ENCODE measurements at regions not wholly inside any gene's neighbourhood (a gene's known extent, or its start where the extent isn't known, plus 50 kb on each side); places are given as distances from the start of the nearest gene placed in this dataset.
"Not testable (repeated sequence)": the region's sequence is repeated elsewhere in the genome, so short reads cannot be mapped to it uniquely, and the experiment has no call there.

DNA sequence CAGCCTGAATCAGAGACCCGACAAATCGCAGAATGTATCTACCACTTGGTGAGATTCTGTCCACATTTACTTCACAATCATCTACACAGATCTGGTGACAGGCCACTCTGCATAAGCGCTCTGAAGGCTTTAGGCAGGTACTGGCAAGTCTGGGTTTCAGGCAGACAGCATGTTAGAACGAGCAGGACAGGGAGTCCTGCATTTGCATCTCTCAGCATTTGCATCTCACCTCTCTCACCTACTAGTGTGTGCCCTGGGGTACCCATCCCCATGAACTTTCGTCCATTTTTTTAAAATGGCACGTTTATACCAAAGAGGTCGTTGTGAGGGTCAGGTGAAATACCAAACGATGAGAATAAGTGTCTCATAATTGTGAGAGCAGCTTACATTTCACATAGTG is 108.2 kb downstream of the SPATA31A1 start:
- peak; percentile 1 for DNase-seq (ENCODE audit: low spot score)

DNA sequence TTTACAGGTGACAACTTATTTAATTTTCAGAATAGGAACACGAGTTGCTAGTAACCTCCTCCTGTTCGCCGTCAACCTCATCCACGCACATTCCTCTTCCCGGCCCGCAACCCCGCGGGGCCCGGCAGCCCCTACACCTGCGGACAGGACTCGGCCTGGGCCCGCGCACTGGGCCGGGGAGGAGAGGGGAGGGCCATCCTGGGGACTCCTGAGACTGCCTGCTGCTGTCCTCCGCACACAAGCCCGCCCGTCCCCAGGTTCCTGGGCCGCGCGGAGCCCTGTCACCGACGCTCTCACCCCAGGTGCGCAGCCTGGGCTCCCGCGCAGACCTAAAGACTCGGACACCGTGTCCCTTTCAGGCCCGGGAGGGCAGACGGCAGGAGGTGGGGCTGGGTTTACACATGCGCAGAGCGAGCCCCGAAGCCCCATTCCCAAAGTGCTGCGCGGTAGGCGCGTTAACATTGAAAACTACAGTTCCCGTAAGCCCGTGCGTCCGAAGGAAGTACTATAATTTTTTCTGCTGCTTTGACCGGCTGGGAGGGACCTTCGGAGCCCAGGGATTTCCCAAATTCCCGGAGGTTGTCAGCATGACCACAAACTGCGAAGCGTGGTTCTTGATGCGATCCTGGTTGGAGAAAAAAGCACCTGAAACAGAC is 108.8 kb downstream of the SPATA31A1 start:
- DNase-seq (ENCODE audit: low spot score) = peak; percentile 89

DNA sequence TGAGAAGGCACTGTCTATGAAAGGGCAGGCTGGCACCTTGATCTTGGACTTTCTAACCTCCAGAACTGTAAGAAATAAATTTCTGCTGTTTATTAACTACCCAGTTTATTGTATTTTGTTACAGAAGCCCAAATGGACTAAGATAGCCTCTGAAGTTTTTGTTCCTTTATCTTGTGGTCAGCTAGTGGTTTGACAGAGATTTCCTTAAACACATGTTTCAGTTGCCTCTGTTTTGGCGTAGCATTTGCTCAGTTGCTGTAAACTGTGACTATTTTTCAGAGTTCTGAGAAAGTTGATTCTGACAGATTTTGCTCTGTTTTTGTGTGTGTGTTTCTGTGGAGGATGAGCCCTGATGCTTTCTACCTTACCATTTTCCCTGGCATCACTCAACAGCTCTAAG is 119.0 kb downstream of the SPATA31A1 start:
- DNase-seq (ENCODE audit: low spot score) = not testable (repeated sequence)

DNA sequence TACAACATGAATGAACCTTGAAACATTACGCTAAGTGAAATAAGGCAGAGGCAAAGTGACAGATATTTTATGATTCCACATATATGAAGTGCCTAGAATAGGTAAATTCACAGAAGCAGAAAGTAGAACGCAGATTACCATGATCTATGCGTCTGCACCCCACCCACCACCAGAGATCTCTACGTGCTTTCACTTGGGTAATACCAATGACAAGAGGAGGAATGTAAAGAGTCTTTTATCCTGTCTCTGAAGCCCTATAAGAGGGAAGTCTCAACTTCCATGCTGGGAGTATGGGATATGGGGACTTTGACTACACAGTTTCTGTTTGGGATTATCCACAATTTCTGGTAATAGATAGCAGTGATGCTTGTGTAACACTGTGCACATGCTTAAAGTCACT is 127.6 kb downstream of the SPATA31A1 start:
- DNase-seq (ENCODE audit: low spot score) = not testable (repeated sequence)

DNA sequence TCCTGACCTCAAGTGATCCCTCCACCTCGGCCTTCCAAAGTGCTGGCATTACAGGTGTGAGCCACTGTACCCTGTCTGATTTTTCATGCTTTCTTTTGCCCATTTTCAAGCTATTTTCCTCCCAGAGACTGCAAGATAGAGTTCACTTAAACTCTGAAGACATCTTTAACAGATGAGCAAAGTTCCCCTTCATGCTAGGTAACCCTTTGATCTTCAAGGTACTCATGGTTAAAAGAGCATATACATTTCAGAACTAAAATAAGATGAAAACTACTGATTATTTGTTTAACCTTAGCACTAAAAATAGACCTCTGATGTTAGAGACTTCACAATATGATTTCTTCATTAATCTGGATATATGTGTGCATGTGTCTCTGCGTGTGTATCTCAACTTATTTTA is 128.4 kb downstream of the SPATA31A1 start:
- not testable (repeated sequence) for DNase-seq (ENCODE audit: low spot score)

DNA sequence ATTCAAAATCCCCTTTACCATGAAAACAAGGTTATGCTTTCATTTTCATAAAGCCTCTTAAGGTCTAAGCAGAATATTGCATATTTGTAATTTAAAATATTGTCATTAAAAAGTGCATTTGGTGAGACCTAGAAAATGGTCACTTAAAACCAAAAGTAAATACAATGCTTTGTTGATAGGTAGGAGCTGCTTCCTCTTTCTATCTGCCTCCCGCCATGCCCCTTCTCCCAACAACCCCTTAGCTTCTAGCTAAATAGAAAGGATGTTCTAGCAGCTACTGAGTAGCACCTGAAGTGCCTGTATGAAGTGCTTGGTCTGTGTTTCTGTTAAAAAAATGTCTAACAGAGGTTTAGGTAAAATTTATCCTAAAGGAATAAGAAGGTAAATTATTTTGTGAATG is 128.8 kb downstream of the SPATA31A1 start:
- DNase-seq (ENCODE audit: low spot score) = not testable (repeated sequence)

DNA sequence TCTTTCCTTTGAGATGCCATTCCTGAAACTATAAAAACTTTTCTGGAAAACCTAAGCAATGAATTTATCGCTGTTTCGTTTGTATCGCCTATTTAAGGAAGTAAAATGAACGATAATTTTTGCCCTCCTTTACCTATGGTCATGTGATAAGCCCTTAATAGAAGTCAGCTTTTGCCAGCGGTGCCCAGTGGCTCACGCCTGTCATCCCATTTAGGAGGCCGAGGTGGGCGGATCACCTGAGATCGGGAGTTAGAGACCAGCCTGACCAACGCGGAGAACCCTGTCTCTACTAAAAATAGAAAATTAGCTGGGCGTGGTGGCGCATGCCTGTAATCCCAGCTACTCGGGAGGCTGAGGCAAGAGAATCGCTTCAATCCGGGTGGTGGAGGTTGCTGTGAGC is 132.0 kb downstream of the SPATA31A1 start:
- not testable (repeated sequence) for DNase-seq (ENCODE audit: low spot score)

DNA sequence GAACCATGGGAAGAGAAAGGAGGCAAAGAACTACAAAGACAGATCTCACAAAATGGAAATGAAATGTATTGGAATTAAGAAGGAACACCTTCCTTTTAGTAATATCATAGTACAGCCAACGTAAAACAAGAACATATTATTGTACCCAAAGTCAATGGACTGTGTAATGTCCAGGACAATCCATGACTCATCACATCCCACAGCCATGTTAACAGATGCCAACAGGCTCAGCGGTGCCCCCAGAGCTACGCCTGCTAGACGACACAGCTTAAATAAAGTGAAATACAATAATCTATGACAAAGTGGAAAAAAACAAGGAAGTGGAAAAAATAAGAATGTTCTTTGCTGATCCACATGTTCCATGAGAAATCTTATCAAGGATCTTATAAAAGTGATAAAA is 140.8 kb downstream of the SPATA31A1 start:
- DNase-seq (ENCODE audit: low spot score) = not testable (repeated sequence)

DNA sequence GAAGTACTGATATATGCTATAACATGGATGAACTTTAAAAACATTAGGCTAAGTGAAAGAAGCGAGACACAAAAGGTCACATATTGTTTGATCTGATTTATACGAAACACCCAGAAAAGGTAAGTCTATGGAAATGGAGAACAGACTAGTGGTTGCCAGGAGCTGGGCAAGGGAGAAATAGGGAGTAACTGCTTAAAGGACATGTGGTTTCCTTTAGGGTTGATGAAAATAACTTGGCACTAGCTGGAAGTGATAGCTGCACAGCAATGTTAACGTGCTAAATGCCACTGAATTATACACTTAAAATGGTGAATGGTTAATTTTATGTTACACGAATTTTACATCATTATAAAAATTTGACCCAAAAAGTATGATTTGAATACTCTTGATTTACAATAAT is 147.7 kb downstream of the SPATA31A1 start:
- DNase-seq (ENCODE audit: low spot score) = not testable (repeated sequence)

DNA sequence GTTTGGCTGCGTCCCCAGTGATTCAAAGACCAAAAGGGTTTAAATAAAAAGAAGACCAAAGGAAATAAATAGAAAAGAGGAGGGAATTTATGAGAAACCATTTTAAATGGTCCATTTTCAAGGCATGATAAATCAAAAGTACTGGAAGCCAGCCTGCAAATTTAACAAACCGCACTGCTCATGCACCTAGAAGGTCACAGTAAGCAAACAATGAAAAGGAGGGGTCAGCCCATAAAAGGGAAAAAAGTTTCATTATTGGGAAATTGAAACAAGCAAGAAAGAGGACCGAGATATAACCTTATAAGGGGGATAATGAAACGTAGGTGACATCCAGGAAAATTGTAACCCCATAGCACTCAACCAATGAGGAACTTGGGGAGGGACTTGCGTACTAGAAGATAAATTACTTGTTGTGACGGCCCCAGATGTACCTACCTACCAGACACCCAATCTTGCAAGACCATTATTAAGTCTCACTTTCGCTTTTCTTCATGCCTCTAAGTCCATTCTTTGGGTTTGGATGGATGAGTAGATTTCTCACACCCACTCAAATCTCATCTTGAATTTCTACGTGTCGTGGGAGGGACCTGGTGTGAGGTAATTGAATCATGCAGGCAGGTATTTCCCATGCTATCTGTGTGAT is 172.0 kb downstream of the SPATA31A1 start:
- not testable (repeated sequence) for DNase-seq (ENCODE audit: low spot score)

DNA sequence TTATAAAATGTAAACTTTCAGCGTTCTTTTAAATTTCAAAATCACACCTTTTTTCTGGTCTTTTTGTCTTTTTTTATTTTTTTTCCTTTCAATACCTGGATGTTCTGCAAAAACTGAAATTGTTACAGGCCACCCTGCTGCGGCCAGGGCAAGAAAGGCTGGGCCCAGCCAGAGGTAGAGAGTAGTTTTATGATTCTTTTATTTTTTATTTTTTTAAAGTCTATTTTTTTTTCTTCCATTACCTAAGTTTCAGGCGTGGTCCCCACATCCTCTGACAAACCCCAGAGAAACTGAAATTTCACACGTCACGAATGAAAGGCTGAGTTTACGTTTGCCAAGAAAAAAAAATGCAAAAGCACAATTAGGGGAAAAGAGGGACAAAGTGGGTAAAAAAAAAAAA is 177.1 kb downstream of the SPATA31A1 start:
- not testable (repeated sequence) for DNase-seq (ENCODE audit: low spot score)

DNA sequence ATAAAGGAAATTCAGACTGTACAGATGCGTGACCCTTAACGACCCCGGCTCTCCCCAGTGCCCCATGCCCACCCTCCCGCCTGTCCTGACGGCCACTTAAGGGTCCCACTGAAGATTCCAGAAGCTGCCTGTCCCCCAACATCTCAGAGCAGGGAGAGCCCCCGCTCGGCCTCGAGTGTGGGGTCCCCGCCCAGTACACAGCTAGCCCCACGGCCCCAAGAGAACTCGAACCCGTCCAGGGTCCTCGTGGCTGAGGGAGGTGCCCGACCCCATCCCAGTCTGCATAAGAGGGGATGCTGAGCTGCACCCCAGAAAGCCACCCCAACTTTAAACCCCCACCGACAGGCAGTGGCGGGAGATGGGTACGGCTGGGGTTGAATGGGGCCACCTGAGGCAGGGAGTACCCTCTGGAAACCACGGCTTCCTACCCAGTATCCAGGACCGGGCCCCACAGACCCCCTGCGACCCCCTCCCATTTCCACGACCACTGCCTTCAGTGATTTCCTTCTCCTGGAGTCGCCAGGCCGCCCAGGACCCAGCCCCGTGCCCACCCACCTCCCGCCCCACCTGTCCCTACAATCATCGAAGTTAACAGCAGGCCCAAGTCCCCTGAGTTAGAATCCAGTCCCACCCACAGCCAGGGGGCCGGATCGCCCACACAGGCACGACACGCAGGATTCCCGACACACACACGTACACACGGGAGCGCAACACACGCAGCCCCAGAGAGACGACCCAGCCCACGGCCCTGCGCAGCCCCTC is 177.7 kb downstream of the SPATA31A1 start:
- not testable (repeated sequence) for DNase-seq (ENCODE audit: low spot score)

DNA sequence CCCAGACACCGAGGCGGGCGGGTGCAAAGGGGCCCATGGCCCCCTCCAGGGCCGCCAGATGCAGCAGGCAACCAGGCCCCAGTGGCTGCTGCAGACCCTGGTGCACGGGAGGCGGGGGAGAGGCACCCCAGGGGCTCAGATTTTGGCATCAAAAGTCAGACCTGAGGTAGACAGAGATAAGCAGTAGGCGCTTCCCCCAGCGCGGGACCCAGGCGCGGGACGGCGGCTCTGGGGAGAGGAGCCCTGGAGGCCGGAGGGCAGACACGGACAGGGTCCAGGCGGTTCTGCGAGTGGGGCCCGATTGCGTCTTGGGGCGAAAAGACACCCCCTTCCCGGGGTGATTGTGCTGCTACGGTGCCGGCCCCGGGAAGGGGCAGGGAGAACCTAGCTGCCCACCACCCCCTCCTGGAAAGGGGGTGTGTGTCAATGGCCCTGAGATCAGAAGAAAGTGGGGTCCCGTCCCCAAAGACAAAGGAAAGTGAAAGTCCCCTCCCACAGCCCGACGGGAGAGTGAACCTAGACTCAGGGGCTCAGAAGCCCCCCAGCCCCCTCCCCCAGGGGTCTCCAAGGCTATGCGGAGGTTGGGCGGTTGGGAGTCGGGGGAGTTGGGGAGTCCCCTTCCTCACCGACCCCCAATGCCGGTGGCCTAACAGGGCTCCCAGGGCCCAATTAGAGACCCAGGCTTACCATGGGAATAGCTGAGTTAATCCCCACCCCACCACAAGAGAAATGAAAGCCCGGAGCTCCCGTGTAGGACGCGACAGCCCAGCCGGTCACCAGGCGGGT is 178.5 kb downstream of the SPATA31A1 start:
- not testable (repeated sequence) for DNase-seq (ENCODE audit: low spot score)

DNA sequence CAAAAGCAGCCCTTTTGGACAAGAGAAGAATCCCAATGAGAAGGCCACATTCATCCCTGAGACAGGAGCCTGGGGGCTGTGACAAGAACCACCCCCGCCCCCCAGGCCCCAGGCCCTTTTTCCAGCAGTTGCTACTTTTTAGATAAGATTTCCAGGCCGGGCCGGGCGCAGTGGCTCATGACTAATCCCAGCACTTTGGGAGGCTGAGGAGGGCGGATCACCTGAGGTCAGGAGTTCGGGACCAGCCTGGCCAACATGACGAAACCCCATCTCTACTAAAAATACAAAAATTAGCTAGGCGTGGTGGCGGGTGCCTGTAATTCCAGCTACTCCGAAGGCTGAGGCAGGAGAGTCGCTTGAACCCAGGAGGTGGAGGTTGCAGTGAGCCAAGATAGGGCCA is 179.4 kb downstream of the SPATA31A1 start:
- not testable (repeated sequence) for DNase-seq (ENCODE audit: low spot score)

DNA sequence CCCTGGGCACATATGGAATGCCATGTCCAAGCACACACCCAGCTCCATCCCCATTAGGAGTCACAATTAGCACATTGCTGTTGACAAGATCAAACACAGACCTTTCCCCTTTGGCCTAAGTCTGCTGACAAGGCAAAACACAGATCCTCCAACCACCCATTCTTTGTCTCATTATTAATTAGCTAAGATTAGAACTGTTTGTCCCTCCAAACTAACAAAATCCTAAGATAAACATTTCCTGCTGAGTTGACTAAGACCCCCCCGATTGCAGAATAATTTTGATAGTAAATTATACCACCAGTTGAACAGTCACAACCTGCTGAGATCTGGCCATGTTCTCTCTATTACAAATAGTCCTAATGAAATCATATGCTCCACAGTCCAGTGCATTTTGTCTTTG is 186.7 kb downstream of the SPATA31A1 start:
- not testable (repeated sequence) for DNase-seq (ENCODE audit: low spot score)

DNA sequence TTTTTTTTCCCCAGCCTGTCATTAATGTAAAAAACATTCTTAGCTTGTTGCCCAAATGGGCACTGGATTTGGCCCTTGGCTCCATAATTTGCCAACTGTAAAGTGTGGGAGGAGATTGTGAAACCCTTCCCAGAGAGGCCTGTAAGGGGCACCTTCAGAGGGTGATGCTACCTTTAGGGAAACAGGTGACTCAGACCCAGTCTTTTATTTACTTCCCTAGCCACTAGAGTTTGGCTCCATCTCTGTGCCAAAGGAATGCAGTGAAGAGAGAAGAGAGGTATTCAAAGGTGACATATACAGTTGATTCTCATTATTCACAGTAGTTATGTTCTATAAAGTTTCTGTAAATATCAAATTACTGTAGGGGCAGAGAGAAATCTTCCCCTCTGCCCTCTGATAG is 189.6 kb downstream of the SPATA31A1 start:
- not testable (repeated sequence) for DNase-seq (ENCODE audit: low spot score)

DNA sequence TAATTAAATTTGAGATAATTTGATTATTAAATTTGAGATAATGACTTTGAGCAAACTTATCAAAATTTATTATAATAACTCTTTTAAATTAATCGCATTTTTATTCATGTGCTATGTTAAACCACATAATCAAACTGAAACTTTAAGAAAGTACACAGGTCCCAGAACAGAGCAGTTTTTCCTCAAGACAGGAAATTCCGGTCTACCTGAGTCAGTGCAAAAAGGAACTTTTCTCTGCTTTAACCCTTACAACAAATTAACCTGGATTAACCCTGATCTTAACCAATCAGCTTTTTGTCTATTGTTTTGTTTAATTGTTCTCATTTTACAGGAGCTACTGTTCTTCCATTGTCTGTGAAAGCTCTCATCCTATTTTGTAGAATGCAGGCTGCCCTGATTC is 195.1 kb downstream of the SPATA31A1 start:
- not testable (repeated sequence) for DNase-seq (ENCODE audit: low spot score)

DNA sequence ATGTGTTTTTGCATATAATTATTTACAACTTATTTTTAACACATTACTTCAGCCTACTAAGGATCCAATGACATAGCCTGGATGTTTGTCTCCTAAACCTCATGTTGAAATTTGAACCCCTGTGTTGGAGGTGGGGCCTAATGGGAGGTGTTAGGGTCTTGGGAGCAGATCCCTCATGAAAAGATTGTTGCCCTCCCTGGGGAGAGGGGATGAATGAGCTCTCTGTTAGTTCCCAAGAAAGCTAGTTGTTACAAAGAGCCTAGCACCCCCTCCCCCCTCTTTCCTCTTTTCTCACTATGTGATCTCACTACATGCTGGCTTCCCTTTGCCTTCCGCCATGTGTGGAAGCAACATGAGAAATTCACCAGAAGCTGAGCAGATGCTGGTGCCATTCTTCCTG is 196.1 kb downstream of the SPATA31A1 start:
- DNase-seq (ENCODE audit: low spot score) = not testable (repeated sequence)

DNA sequence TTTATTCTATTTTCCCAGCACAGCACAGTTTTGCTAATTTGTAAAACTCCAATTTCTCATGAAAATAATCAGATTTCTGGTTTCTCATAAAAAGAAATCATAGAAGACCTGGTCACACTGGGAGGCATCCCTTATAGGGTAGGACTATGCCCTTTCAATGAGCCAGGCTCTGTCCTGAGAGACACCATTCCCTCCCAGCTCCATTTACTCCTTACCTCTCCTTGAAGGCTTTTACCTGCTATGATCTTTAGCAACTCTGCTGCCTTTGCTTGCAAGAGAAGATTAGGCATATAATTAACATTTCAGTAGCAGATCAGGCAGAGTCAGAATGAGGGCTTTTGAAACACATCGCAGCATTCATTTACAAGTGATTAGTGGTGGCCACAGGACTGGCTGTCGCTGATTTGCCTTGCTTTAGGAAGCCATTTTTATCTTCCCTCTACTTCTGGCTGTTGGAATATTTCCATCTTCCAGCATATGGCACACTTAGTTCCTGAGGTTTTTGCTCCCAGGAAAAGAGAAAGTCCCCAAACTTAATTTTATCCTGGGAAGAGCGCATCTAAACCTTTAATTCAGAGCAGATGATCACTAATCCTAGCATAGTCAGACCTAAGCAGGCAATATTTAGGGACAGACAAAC is 196.9 kb downstream of the SPATA31A1 start:
- not testable (repeated sequence) for DNase-seq (ENCODE audit: low spot score)

DNA sequence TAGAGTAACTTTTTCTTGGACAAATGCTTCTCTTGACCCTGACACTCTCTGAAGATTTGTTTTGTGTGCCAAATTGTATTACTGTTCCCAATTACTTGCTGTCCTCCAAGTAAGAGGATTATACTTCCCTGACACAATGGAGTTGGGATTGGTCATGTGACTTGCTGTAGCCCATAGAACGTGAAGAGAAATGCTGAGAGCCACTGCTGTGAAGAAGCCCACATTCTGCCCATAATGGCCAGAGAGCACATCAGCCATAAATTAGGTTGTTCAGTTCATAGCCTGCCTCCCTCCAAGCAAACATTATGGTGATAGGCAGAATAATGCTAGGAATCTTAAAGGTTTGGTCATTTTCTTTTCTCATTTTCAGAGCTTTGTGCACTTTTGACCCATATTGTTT is 198.9 kb downstream of the SPATA31A1 start:
- DNase-seq (ENCODE audit: low spot score) = not testable (repeated sequence)

DNA sequence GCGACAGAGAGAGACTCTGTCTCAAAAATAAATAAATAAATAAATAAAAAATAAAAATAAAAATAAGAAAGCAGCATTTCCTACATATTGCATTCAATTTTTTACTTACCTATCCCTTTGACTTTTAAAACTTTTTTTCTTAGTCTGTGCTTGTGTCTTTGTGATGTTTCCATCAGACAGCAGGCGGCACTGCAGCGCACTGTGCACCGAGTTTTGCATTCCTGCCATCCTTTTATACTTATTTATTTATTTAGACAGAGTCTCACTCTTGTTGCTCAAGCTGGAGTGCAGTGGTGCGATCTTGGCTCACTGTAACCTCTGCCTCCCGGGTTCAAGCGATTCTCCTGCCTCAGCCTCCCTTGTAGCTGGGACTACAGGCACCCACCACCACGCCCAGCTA is 203.9 kb downstream of the SPATA31A1 start:
- not testable (repeated sequence) for DNase-seq (ENCODE audit: low spot score)

DNA sequence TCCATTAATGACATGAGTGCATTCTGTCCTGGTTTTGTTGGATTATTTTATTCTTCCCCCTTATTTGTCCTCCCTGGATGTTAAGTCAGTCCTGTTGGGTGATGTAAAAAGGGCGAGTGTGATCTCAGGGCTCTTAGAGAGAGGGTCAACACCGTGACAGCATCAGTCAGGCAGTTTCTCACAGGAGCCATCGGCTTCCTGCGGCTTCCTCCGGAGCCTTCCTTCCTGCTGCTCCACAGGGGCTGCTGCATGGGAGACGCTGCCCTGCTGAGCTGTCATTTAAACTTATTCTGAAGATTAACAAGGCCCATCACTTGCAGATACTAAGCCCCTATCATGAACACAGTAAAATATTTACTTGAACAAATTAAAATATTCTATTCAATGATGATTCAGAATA is 211.3 kb downstream of the SPATA31A1 start:
- DNase-seq (ENCODE audit: low spot score) = not testable (repeated sequence)

All from Ammon's horn (tissue), 1 donor.